WTC11 (cell line): ENCODE measurements at regions not wholly inside any gene's neighbourhood (a gene's known extent, or its start where the extent isn't known, plus 50 kb on each side); places are given as distances from the start of the nearest gene placed in this dataset.

ENCODE experiments used
- ATAC-seq: fragments of 200-7000 bp; cut with Tn5 transposase; 2 replicates; pipeline ENCODE4 v1.10.0; 2021; ENCODE audit warnings: mild to moderate bottlenecking, moderate library complexity
- CTCF ChIA-PET: fragments of 300-600 bp; sonication (Branson Sonifier 250); formaldehyde crosslinking; loops from one replicate; lab custom pipeline; 2021; ENCODE audit warnings: antibody characterized with exemption; lab: Charles Lee
- POLR2A ChIA-PET: fragments of 350-600 bp; sonication (Branson Sonifier 250); formaldehyde crosslinking; loops from one replicate; lab custom pipeline; 2021; ENCODE audit warnings: antibody characterized with exemption; lab: Charles Lee
- DNase-seq: peaks from one replicate; pipeline ENCODE4 v3.0.0; 2021; ENCODE audit warnings: low spot score
- H3K27ac Mint-ChIP-seq: 2 replicates; pipeline ENCODE4 v1.8.0; 2021; ENCODE audit warnings: mixed read lengths
- H3K27me3 Mint-ChIP-seq: 2 replicates; pipeline ENCODE4 v1.8.0; 2021; ENCODE audit warnings: low read depth, mild to moderate bottlenecking, moderate library complexity, mixed read lengths
- H3K36me3 Mint-ChIP-seq: 2 replicates; pipeline ENCODE4 v1.8.0; 2021; ENCODE audit warnings: mixed read lengths
- H3K4me1 Mint-ChIP-seq: 2 replicates; pipeline ENCODE4 v1.8.0; 2022; ENCODE audit warnings: mixed read lengths
- H3K4me3 Mint-ChIP-seq: 2 replicates; pipeline ENCODE4 v1.8.0; 2021; ENCODE audit warnings: mild to moderate bottlenecking, moderate library complexity, mixed read lengths
- H3K9me3 Mint-ChIP-seq: 2 replicates; pipeline ENCODE4 v1.8.0; 2021; ENCODE audit warnings: mixed read lengths
- E2F1 ChIP-seq: sonication (generic); formaldehyde crosslinking; IDR thresholded peaks from 2 replicates; pipeline ENCODE4 v1.8.0; 2022; ENCODE audit warnings: mild to moderate bottlenecking, missing genetic modification reagents
- FOXJ3 ChIP-seq: sonication (generic); formaldehyde crosslinking; IDR thresholded peaks from 2 replicates; pipeline ENCODE4 v1.9.0; 2021; ENCODE audit warnings: missing genetic modification reagents, mild to moderate bottlenecking, borderline replicate concordance
- IRF2 ChIP-seq: sonication (generic); formaldehyde crosslinking; IDR thresholded peaks from 2 replicates; pipeline ENCODE4 v1.8.0; 2022; ENCODE audit warnings: low read depth, missing genetic modification reagents, borderline replicate concordance
- NFE2L1 ChIP-seq: sonication (generic); formaldehyde crosslinking; IDR thresholded peaks from 2 replicates; pipeline ENCODE4 v1.8.1; 2023; ENCODE audit warnings: missing genetic modification reagents
- NFYB ChIP-seq: sonication (generic); formaldehyde crosslinking; conservative IDR thresholded peaks from 2 replicates; pipeline ENCODE4 v1.8.0; 2022; ENCODE audit warnings: low read depth, missing genetic modification reagents
- PRDM15 ChIP-seq: sonication (generic); formaldehyde crosslinking; IDR thresholded peaks from 2 replicates; pipeline ENCODE4 v1.8.0; 2022; ENCODE audit warnings: missing genetic modification reagents
- PREB ChIP-seq: sonication (generic); formaldehyde crosslinking; IDR thresholded peaks from 2 replicates; pipeline ENCODE4 v1.8.1; 2022; ENCODE audit warnings: mild to moderate bottlenecking, missing genetic modification reagents, moderate library complexity, borderline replicate concordance
- SMAD3 ChIP-seq: sonication (generic); formaldehyde crosslinking; IDR thresholded peaks from 2 replicates; pipeline ENCODE4 v1.8.0; 2022; ENCODE audit warnings: missing genetic modification reagents, mild to moderate bottlenecking, borderline replicate concordance
- SMAD4 ChIP-seq: sonication (generic); formaldehyde crosslinking; IDR thresholded peaks from 2 replicates; pipeline ENCODE4 v1.8.0; 2022; ENCODE audit warnings: mild to moderate bottlenecking, missing genetic modification reagents
- TCF7 ChIP-seq: sonication (generic); formaldehyde crosslinking; IDR thresholded peaks from 2 replicates; pipeline ENCODE4 v1.8.0; 2022; ENCODE audit warnings: mild to moderate bottlenecking, low read depth, missing genetic modification reagents, moderate library complexity
- USF2 ChIP-seq: sonication (generic); formaldehyde crosslinking; IDR thresholded peaks from 2 replicates; pipeline ENCODE4 v1.8.1; 2023; ENCODE audit warnings: mild to moderate bottlenecking, missing genetic modification reagents, moderate library complexity
- ZNF263 ChIP-seq: sonication (generic); formaldehyde crosslinking; IDR thresholded peaks from 2 replicates; pipeline ENCODE4 v1.8.1; 2022; ENCODE audit warnings: low read depth, mild to moderate bottlenecking, moderate library complexity, missing genetic modification reagents
- ZNF281 ChIP-seq: sonication (generic); formaldehyde crosslinking; IDR thresholded peaks from 2 replicates; pipeline ENCODE4 v1.8.0; 2023; ENCODE audit warnings: mild to moderate bottlenecking, missing genetic modification reagents
- ZNF416 ChIP-seq: fragments of 250-450 bp; sonication (Bioruptor Pico); IDR thresholded peaks from 2 replicates; pipeline ENCODE4 v1.9.0; 2021; ENCODE audit warnings: mild to moderate bottlenecking, inconsistent platforms
- TF ChIP-seq, protein P1 (sequence below): sonication (generic); formaldehyde crosslinking; IDR thresholded peaks from 2 replicates; pipeline ENCODE4 v1.8.1; 2022; ENCODE audit warnings: mild to moderate bottlenecking, moderate library complexity, missing genetic modification reagents
- TF ChIP-seq, protein P2 (sequence below): fragments of 250-450 bp; sonication (Bioruptor Pico); IDR thresholded peaks from 2 replicates; pipeline ENCODE4 v1.9.0; 2021; ENCODE audit warnings: mild to moderate bottlenecking

DNA sequence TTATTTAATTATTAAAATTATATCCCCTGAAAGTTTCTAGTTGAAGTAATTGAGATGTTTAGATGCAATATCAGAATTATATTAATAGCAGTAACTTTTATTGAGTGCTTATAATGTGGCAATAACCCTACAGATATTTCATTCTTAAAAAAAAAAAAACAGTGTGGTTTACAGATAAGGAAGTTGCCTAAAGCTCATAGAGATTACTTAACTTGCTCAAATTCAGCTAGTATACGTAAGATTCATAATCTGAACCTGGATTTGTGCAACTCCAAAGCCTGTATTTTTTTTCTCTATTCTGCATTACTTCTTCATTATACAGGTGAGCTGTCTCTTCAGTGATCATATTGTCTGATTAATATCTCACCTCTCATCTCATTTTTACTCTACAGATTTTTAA is 156.0 kb upstream of the PTBP2 start (continued):
- TF ChIP-seq PRDM15 (CRISPR knock-in tag) (no peak), FOXJ3 (no peak), SMAD4 (no peak), PREB (CRISPR knock-in tag) (no peak)
- TF ChIP-seq, all 79 proteins: peak for 0

DNA sequence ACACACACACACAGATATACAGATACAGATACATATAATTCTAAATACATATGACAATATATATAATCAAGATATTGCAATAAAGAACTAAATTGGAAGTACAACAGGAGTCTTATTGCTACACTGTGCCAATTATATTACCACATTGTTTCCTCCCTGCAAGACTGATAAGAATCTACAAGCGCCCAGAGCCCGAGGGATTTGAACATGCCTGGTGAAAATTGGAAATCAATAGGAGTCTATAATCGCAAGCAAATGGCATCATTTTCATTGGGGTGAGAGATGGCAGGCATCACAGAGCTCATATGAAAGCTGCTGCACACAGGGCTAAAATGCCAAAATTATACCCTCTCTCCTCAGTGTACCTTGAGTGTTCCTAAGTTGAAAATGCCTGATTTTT is 152.9 kb upstream of the PTBP2 start:
- Mint-ChIP-seq H3K4me3 (no peak overlapping the region), H3K9me3 (peaks cover 16% of the 10 kb centered on the region), H3K4me1 (peaks cover 18% of the 10 kb centered on the region), H3K27ac (no peak overlapping the region), H3K36me3 (peaks cover 3% of the 10 kb centered on the region; the same call in 1 of the 2 replicates), H3K27me3 (no peaks in the 10 kb centered on the region; the same call in 1 of the 2 replicates)
- DNase-seq = no peak
- TF ChIP-seq, protein P1, sequence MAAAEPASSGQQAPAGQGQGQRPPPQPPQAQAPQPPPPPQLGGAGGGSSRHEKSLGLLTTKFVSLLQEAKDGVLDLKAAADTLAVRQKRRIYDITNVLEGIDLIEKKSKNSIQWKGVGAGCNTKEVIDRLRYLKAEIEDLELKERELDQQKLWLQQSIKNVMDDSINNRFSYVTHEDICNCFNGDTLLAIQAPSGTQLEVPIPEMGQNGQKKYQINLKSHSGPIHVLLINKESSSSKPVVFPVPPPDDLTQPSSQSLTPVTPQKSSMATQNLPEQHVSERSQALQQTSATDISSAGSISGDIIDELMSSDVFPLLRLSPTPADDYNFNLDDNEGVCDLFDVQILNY (CRISPR knock-in tag) = no peak
- TF ChIP-seq TCF7 (CRISPR knock-in tag) (no peak), ZNF263 (CRISPR knock-in tag) (no peak), ZNF281 (no peak), E2F1 (CRISPR knock-in tag) (no peak), USF2 (no peak), SMAD3 (CRISPR knock-in tag) (no peak), NFE2L1 (CRISPR knock-in tag) (no peak), IRF2 (no peak), ZNF416 (CRISPR knock-in tag) (no peak), NFYB (no peak)
- TF ChIP-seq, protein P2, sequence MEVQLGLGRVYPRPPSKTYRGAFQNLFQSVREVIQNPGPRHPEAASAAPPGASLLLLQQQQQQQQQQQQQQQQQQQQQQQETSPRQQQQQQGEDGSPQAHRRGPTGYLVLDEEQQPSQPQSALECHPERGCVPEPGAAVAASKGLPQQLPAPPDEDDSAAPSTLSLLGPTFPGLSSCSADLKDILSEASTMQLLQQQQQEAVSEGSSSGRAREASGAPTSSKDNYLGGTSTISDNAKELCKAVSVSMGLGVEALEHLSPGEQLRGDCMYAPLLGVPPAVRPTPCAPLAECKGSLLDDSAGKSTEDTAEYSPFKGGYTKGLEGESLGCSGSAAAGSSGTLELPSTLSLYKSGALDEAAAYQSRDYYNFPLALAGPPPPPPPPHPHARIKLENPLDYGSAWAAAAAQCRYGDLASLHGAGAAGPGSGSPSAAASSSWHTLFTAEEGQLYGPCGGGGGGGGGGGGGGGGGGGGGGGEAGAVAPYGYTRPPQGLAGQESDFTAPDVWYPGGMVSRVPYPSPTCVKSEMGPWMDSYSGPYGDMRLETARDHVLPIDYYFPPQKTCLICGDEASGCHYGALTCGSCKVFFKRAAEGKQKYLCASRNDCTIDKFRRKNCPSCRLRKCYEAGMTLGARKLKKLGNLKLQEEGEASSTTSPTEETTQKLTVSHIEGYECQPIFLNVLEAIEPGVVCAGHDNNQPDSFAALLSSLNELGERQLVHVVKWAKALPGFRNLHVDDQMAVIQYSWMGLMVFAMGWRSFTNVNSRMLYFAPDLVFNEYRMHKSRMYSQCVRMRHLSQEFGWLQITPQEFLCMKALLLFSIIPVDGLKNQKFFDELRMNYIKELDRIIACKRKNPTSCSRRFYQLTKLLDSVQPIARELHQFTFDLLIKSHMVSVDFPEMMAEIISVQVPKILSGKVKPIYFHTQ (CRISPR knock-in tag) = no peak
- ATAC-seq = no peak
- CTCF ChIA-PET = interaction anchor here (1.1 kb wide), 1 partner anchor 13 kb away, joined by 3 read pairs; no protein-coding TSS in a partner anchor
- POLR2A ChIA-PET = no interaction called here
